NCI-H446 treated with DMSO at 0.1 percent for 48 hours (cell line): ENCODE measurements at regions not wholly inside any gene's neighbourhood (a gene's known extent, or its start where the extent isn't known, plus 50 kb on each side); places are given as distances from the start of the nearest gene placed in this dataset.

Experiments used
- DNase-seq: peaks from one replicate; lab custom pipeline; 2025; lab: John Stamatoyannopoulos, UW

- no peak for DNase-seq
Measured at GRCh38 chr2:128401680-128402079, 83.0 kb upstream of the HS6ST1 start.

- no peak for DNase-seq
Measured at GRCh38 chr2:128402911-128403670, 84.4 kb upstream of the HS6ST1 start.

- DNase-seq, result no peak
Measured at GRCh38 chr2:128403814-128404708, 85.4 kb upstream of the HS6ST1 start.

- DNase-seq, result no peak
Measured at GRCh38 chr2:128404709-128405466, 86.2 kb upstream of the HS6ST1 start.

GRCh38 chr2:128405467-128405900 is 86.8 kb upstream of the HS6ST1 start:
- no peak for DNase-seq

- no peak for DNase-seq
Measured at GRCh38 chr2:128405981-128406613, 87.4 kb upstream of the HS6ST1 start.

- DNase-seq, result no peak
Measured at GRCh38 chr2:128406736-128407554, 88.3 kb upstream of the HS6ST1 start.

GRCh38 chr2:128408349-128409305 is 90.0 kb upstream of the HS6ST1 start:
- DNase-seq, result no peak

- DNase-seq, result no peak
Measured at GRCh38 chr2:128409326-128410034, 90.8 kb upstream of the HS6ST1 start.

- no peak for DNase-seq
Measured at GRCh38 chr2:128410035-128410757, 91.5 kb upstream of the HS6ST1 start.

GRCh38 chr2:128410758-128411215 is 92.1 kb upstream of the HS6ST1 start:
- no peak for DNase-seq

GRCh38 chr2:128411431-128411830 is 92.8 kb upstream of the HS6ST1 start:
- DNase-seq, result no peak

GRCh38 chr2:128412181-128412871 is 93.7 kb upstream of the HS6ST1 start:
- DNase-seq, result no peak

- no peak for DNase-seq
Measured at GRCh38 chr2:128413014-128413717, 94.5 kb upstream of the HS6ST1 start.

GRCh38 chr2:128413718-128414341 is 95.2 kb upstream of the HS6ST1 start:
- DNase-seq, result no peak

- no peak for DNase-seq
Measured at GRCh38 chr2:128414351-128414750, 95.7 kb upstream of the HS6ST1 start.
